NCI-H1930 (cell line): ENCODE measurements at regions not wholly inside any gene's neighbourhood (a gene's known extent, or its start where the extent isn't known, plus 50 kb on each side); places are given as distances from the start of the nearest gene placed in this dataset.
"Not testable (repeated sequence)": the region's sequence is repeated elsewhere in the genome, so short reads cannot be mapped to it uniquely, and the experiment has no call there.

Experiments
- DNase-seq, 2 experiments: peaks; one replicate each; lab custom pipeline; 2025; lab: John Stamatoyannopoulos, UW

DNA sequence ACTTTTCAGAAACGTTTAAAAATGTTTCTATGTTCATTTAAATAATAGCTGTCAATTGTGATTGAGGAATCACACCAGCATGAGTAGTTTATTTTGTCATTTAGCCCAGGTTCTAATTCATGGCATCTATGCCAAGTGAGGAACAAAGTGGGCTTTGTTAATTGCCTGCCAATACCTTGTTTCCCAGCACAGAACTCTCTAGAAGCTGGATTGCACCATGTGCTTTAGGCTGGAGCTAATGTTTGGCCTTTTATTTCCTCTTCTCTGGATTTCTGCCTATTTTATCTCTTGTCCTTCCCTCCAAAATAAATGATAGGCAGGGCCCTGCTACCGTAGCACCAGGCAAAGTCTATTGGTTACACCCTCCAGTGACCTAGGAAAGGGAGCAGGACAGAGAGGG is 109.9 kb upstream of the ITGB1 start:
- DNase-seq = no peak

DNA sequence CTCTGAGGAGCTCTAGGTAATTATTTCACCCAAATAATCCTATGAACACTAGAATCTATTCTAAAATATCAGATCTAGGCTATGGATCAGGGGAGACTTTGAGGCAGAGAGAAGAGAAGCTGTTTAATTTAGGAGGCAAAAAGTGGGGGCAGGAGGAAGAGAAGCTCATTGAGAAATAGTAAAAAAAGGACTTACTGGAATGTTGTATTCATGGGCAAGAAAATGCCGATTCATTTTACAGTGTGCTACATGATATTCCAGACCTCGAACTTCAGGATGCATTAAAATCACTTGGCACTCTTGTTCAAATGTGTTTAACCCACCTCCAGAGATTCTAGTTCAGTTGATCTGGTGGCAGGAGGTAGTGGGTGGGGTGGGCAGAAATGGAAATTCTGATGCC is 109.5 kb upstream of the ITGB1 start:
- DNase-seq = no peak

DNA sequence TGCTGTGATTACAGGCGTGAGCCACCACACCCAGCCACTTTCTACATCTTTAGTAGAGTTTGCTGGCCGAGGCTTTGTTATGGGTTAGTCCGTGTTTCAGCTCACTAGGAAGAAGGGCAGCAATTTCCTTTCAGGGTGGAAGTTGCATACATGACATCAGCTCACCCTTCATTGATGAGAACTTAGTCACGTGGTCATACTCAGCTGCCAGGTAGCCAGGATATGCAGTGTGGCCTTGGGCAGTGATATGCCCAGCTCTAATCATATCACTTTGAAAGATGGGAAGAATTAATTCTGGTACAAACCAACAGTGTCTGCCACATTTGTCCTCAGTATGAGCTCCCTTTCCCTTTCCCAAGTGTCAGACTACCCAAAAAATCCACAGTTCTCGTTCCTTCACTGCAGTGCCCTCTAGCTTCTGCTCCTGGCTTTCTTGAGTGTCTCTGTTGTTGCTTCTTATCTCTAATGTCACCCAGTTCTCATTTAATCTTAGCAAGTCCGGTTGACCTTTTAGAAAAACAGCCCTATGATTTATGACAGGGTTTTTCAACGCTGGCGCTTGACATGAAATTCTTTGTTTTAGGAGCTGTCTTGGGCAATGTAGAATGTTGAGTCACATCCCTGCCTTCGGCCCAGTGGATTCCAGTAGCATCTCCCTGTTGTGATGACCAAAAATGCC is 108.7 kb upstream of the ITGB1 start:
- DNase-seq = no peak

DNA sequence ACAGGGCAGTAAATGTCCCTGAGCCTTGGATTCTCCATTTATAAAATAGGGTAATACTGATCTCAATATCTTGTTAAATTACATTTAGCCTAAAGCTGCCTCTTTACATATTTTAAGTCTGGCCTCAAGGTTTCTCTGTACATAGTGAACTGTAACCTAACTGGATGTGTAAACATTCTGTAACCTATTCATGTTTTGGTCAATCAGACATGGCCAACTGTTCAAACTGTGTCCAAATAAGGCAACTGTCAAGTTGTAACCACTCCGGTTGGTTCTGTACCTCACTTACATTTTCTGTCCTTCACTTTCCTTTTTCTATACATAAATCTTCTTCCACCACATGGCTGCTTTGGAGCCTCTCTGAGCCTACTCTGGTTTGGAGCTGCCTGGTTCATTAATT is 107.1 kb upstream of the ITGB1 start:
- no peak for DNase-seq

DNA sequence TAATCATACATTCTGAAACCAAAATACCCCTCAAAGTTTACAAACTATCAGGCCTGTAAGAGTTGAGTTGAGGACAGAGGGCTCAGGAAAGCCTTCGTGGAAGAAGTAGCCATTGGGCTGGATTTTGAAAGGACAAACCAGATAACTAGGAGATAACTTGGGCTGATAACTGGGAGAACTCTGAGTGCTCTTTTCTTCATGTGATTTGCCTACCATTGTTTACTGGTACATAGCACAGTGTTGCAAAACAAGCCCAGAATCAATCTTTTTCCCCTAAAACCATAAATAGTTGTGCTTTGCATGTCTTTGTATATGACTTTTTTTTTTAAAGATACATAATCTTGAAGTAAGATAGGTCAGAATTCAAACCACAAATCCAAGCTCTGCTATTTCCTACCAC is 106.7 kb upstream of the ITGB1 start:
- DNase-seq = no peak

DNA sequence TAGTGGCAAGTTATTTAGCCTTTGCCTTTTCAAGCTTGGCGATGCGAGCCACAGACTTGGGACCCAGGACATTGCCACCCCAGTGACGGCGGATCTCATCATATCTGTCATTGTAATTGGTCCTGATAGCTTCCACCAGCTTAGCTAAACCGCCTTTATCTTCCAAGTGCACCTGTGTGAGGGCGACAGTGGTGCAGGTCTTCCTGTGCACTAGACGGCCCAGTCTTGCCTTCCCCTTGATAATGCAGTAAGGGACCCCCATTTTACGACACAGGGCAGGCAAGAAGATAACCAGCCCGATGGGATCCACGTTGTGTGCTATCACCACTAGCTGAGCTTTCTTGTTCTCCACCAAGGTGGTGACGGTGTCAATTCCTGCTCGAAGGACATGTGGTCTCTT is 99.6 kb upstream of the ITGB1 start:
- DNase-seq = no peak

DNA sequence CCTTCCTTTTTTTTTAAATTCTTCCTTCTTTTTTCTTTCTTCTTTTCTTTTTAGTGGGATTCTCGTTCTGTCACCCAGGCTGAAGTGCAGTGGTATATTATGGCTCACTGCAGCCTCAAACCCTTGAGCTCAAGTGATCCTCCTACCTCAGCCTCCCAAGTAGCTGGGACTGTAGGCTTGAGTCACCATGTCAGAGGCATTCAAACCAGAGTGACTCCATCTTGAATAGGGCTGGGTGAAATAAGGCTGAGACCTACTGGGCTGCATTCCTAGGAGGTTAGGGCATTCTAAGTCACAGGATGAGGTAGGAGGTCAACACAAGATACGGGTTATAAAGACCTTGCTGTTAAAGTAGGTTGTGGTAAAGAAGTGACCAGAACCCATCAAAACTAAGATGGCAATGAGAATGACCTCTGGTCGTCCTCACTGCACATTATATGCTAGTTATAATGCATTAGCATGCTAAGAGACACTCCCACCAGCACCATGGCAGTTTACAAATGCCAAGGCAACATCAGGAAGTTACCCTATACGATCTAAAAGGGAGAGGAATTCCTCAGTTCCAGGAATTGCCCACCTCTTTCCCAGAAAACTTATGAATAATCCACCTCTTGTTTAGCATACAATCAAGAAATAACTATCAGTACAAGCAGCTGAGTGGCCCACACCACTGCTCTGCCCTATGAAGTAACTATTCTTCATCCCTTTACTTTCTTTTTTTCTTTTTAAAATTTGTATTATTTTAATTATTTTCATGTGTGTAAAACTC is 99.0 kb upstream of the ITGB1 start:
- no peak for DNase-seq

DNA sequence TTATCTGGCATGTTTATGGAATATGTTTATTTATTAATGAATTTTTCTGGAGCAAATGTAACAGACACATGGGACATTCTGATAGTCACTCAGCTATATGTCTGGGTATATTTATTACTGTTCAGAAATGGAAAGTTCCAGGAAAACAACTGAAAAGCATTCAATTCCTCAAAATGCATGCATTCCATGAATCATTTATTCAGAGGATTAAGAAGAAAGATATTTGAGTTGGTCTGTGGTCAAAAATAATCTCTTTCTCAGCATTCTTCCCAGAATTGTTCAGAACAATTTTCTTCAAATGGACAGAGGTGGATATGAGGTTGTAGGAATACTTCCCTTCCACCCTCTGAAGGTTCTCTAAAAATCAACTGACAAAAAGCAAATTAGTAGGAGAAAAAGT is 97.6 kb upstream of the ITGB1 start:
- no peak for DNase-seq

DNA sequence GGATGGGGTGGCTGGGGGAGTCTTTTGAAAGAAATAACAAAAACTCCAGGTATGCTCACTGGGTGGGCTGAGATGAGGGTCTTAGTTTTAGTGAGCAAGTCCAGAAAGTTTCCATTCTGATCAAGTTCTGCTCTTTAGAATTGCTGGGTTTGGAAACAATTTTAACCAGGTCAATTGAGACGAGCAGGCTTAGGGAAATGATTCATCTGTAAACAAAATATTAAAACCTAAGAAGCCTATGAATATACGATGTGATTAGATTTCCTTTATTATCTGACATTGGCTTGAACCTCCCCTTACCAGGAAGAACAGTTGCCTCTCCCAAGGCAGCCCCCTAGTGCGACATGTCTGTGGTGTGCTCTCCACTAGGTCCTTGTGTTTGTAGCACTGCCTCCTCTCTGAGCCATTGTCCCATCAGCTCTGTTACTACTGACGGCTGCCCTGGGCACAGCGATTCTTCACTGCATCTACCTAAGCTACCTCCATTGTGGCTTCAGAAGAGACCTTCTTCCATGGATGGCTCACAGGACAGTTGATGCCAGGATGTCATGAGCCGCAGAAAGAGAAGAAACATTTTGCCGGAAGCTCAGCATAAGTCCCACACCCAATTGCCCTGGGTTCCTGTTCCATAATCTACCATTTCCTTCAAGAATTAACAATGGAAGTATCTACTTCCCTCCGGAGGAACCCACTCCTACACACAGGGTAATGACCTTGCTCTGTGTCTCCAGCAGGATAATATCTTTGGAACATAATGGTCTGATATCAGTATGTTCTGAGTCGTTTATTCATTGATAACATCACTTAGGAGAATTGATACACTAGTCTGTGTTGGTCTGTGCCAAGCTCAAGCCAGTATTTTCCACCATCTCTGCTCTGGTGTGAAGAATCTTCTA is 95.1 kb upstream of the ITGB1 start:
- DNase-seq = no peak

DNA sequence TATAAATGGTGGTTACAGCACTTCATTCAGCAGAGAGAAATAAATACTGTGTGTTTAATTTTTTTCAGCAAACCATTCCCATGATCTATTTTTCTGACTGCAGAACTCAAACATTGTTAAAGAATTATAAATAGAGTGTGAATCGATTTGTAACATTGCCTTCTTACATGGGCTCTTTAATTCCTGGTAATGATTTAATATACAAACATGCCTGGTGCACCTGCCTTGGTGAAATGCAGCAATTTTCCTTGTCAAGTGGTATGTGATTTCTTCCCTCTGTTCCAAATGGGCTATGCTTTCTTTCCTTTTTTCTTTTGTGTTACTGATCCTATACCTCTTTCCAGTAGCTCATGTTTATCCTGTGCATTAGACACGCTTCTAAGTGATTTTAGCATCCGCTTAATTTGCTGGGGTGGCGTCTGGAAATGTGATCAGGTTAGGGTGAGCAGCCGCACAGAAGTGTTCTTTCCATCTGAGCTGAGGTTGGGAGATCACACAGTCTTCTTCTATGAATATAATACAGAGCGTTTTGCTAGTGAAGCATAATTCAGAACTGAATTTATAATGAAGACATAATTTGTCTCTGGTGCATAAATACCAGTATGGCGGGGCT is 94.3 kb upstream of the ITGB1 start:
- no peak for DNase-seq

DNA sequence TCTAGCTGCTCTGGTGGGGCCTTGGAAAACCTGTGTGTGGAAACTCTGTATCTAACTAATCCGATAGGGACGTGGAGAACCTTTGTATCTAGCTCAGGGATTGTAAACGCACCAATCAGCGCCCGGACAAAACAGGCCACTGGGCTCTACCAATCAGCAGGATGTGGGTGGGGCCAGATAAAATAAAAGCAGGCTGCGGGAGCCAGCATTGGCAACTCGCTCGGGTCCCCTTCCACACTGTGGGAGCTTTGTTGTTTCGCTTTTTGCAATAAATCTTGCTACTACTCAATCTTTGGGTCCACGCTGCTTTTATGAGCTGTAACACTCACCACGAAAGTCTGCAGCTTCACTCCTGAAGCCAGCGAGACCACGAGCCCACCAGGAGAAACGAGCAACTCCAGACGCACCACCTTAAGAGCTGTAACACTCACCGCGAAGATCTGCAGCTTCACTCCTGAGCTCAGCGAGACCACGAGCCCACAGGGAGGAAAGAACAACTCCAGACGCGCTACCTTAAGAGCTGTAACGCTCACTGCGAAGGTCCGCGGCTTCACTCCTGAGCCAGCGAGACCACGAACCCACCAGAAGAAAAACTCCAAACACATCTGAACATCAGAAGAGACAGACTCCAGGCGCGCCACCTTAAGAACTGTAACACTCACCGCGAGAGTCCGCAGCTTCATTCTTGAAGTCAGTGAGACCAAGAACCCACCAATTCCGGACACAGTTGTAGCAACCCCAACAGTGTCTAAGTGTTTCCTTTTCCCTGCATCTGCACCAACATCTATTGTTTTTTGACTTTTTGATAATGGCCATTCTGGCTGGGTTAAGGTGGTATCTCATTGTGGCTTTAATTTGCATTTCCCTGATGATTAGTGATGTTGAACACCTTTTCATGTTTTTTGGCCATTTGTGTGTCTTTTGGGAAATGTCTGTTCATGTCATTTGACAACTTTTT is 92.2 kb upstream of the ITGB1 start:
- not testable (repeated sequence) for DNase-seq

DNA sequence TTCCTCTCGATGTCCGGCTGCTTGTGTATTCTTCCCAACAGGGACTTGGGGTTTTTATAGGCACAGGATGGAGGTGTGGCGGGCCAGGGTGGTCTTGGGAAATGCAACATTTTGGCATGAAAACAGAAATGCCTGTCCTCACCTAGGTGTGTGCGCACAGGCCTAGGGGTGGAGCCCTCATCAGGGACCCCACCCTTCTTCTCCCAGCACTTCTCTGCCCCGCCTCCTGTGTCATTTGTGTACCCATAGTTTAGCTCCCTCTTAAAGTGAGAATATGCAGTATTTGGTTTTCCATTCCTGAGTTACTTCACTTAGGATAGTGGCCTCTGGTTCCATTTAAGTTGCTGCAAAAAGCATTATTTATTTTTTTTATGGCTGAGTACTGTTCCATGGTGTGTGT is 90.2 kb upstream of the ITGB1 start:
- DNase-seq = no peak

DNA sequence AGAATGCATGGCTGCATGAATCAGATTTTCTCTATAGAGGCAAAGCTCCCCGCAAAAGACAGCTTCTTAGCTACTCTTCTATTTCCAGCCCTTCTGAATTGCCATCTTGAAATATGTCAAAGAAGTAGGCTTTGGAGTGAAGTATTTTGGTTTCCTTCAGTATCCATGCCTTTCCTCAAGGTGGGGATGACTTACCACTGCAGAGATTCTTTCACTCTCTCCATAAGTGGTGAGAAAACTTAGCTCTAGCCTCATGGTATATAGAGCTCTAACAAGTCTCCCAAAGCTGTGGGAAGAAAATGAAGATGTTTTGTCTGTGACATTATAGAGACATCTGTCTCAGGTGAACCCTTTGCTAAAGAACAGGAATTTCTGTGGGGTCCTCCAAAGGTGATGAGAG is 89.6 kb upstream of the ITGB1 start:
- no peak for DNase-seq

DNA sequence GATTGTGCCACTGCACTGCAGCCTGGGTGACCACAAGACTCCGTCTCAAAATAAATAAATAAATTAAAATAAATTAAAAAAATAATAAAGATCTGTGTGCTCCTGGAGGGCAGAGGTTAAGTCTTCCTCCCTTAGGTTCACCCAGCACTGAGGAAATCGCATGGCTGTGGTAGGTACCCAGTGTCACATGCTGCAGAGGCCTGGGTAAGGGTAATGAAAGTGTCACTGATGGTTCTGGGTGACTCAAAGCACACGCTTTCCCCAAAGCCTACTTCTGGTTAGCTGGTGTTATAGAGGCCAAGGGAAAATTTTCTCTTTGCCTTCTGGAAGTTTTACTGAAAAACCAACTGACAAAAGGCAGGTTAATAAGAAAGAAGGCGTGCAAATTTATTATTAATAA is 88.8 kb upstream of the ITGB1 start:
- no peak for DNase-seq

DNA sequence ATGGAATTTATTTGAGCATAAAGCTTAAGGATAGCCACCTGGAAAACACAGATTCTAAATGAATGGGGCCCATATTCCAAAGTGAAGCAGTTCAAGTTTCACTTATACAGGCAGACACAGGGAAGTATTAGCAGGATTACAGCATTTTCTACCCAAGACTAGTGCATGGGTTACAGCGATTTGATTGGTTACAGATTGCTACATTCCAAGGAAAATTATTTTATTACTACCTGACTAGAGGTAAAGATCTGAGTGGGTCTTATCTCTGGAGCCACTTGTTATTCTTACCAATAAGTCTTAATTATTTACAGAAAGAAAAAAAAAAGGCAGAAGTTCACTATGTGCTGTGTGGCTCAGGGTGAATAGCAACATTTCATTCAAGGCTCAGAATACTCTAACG is 87.4 kb upstream of the ITGB1 start:
- no peak for DNase-seq

DNA sequence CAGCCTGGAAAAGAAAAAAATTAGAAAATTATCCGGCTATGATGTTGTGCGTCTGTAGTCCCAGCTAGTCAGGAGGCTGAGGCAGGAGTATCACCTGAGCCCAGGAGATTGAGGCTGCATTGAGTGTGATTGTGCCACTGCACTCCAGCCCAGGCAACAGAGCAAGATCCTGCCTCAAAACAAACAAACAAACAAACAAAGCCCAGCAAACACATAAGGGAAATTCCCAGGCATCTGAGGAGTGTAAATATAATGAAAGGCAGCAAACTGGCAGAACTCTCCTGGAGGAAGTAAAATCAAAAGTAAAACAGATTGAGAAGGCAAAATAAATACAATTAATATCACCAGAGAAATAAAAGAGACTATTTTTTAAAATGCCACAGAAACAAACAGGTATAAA is 84.5 kb upstream of the ITGB1 start:
- DNase-seq = no peak

DNA sequence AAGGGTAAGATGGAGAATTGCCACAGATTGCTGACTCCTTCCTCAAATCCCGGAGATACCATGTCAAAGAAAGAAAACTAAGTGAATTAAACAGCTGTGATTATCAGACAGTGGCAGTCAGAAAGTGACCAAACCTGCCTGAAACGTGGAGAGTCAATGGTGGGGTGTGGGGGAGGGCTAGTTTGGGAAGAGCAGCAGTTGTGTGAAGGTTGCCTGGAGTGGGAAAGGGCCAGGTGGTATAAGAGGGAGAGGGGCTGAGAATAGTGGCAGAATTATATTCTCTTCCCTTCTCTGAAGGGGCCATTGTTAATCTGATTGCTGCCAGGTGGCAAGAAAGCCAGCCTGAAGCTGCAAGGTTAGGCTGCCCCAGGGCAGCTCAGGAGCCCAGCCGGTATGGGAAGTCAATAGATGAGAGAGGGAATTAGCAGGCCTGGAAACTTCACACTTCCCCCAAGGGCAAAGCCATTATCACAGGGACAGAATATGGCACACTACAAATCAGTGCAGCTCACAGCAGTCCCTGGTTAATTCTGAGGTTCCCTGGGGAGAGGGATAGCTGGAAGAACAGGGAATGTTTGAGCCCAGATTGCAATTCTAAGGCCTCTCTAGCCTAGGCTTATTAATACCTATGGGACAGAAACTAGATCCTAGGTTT is 83.9 kb upstream of the ITGB1 start:
- DNase-seq = no peak

DNA sequence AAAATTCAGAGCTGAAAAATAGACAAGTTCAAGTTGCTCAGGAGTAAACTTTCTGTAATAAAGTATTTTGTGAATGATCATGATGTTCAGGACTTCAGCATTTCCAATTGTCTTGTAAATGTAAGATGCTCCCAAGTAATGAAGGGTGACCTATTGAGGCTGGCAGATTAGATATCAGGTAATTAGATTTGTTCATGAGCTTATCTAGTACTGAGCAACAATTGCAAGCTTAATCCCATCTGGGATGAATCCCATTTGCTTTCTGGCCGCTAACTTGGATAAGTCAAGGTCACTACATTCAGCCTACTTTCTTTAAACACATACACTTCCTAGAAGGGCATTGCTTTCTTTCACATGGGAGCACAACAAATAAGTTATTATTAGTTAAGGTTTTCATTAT is 82.4 kb upstream of the ITGB1 start:
- DNase-seq = no peak

DNA sequence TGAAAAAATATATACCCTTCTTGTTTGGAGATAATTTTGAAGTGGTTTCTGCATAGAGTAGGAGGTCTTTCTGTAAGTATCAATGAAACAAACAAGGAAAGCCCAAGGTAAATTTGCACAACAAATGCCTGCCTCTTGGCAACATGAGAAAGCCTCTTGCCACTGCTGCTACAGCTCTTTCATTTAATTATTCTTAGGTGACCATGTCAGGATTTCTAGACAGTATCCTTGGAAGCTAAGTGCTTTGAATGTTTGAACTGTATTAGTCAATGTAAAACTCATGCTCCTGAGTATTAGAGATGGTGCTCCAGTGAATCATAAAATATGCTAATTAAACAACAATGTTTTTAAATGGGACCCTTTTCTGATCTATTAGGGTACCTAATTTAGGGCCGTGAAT is 81.2 kb upstream of the ITGB1 start:
- DNase-seq = no peak

DNA sequence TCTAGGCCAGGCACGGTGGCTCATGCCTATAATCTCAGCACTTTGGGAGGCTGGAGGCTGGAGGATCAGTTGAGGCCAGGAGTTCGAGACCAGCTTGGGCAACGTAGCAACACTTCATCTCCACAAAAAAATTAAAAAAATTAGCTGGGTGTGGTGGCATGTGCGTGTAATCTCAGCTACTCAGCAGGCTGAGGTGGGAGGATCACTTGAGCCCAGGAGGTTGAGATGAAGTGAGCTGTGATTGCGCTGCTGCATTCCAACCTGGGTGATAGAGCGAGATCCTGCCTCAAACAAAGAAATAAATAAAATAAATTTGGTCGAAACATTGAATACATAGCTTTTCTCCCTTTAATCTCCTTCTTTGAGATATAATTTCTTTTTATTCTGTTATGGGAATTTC is 80.6 kb upstream of the ITGB1 start:
- DNase-seq = no peak

DNA sequence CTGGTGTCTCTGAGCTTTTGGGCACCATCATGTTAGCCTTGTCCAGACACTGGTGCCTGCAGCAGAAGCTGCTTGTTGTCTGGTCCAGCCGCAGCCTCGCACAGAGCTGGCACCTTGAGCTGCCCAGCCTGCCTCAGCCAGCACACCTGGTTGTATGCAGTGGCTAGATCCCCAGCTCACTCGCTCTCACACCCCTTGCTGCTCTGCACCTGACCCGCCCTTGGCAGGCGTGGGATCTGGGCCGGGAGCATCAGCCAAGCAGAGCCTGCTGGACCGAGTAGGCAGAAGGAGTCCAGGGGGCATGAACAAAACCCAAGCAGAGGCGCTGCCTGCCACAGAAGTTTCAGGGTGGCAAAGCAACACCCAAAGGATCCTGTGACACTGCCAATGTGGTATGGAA is 79.7 kb upstream of the ITGB1 start:
- DNase-seq = no peak
